Liver (tissue), 3 donors: ENCODE measurements at regions not wholly inside any gene's neighbourhood (a gene's known extent, or its start where the extent isn't known, plus 50 kb on each side); places are given as distances from the start of the nearest gene placed in this dataset.

ENCODE experiments used
- EGR1 ChIP-seq, 2 donors: IDR thresholded peaks; 2 replicates each; pipeline ENCODE4 v1.6.1; 2016 to 2018; ENCODE audit warnings: antibody characterized with exemption in 2 of 2, low read depth in 2 of 2
- FOXA1 ChIP-seq: IDR thresholded peaks from 2 replicates; pipeline ENCODE4 v1.6.1; 2016; ENCODE audit warnings: antibody characterized with exemption
- GABPA ChIP-seq, 2 donors: IDR thresholded peaks in 1 of 2; conservative IDR thresholded peaks in 1 of 2; 2 replicates each; pipeline ENCODE4 v1.6.1; 2016; ENCODE audit warnings: antibody characterized with exemption in 2 of 2, mild to moderate bottlenecking in 1 of 2, moderate library complexity in 1 of 2
- JUND ChIP-seq, 2 donors: IDR thresholded peaks; 2 replicates each; pipeline ENCODE4 v1.6.1; 2016; ENCODE audit warnings: antibody characterized with exemption in 2 of 2
- NR2F2 ChIP-seq: IDR thresholded peaks from 2 replicates; pipeline ENCODE4 v1.6.1; 2016; ENCODE audit warnings: antibody characterized with exemption
- RAD21 ChIP-seq, 2 donors: IDR thresholded peaks; 2 replicates each; pipeline ENCODE4 v1.6.1; 2016; ENCODE audit warnings: antibody characterized with exemption in 2 of 2, mild to moderate bottlenecking in 2 of 2
- SP1 ChIP-seq: IDR thresholded peaks from 2 replicates; pipeline ENCODE4 v1.6.1; 2018; ENCODE audit warnings: antibody characterized with exemption, mild to moderate bottlenecking
- TAF1 ChIP-seq: conservative IDR thresholded peaks from 2 replicates; pipeline ENCODE4 v1.6.1; 2016; ENCODE audit warnings: antibody characterized with exemption, mild to moderate bottlenecking
- YY1 ChIP-seq: IDR thresholded peaks from 2 replicates; pipeline ENCODE4 v1.6.1; 2016; ENCODE audit warnings: antibody characterized with exemption, mild to moderate bottlenecking
- ZBTB33 ChIP-seq: IDR thresholded peaks from 2 replicates; pipeline ENCODE4 v1.6.1; 2016; ENCODE audit warnings: antibody characterized with exemption
- TF ChIP-seq, protein P1 (sequence below): fragments of 150-350 bp; IDR thresholded peaks from 2 replicates; pipeline ENCODE4 v1.5.1; 2017; ENCODE audit warnings: improper control_type of control experiment, low read depth, low read length; ENCODE audit not compliant: missing input control
- TF ChIP-seq, protein P2 (sequence below): IDR thresholded peaks from 2 replicates; pipeline ENCODE4 v1.6.1; 2016; ENCODE audit warnings: antibody characterized with exemption
- donor health status: healthy.
- donor health status: healthy.

GRCh38 chr2:48901015-48901343, 145.5 kb upstream of the LHCGR start:
- TF ChIP-seq, protein P1, sequence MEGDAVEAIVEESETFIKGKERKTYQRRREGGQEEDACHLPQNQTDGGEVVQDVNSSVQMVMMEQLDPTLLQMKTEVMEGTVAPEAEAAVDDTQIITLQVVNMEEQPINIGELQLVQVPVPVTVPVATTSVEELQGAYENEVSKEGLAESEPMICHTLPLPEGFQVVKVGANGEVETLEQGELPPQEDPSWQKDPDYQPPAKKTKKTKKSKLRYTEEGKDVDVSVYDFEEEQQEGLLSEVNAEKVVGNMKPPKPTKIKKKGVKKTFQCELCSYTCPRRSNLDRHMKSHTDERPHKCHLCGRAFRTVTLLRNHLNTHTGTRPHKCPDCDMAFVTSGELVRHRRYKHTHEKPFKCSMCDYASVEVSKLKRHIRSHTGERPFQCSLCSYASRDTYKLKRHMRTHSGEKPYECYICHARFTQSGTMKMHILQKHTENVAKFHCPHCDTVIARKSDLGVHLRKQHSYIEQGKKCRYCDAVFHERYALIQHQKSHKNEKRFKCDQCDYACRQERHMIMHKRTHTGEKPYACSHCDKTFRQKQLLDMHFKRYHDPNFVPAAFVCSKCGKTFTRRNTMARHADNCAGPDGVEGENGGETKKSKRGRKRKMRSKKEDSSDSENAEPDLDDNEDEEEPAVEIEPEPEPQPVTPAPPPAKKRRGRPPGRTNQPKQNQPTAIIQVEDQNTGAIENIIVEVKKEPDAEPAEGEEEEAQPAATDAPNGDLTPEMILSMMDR = no peak
- TF ChIP-seq NR2F2 (no peak), SP1 (no peak), EGR1 (IDR thresholded peaks at IDR 0.05; ENCODE audit: low read depth in 2 of 2) (no peak), JUND (IDR thresholded peaks at IDR 0.05) (no peak), ZBTB33 (no peak), GABPA (IDR thresholded peaks at IDR 0.05 in 1 of 2, conservative IDR thresholded peaks at IDR 0.05 in 1 of 2) (no peak), YY1 (no peak), FOXA1 (no peak), RAD21 (IDR thresholded peaks at IDR 0.05) (no peak), TAF1 (no peak)
- TF ChIP-seq, protein P2, sequence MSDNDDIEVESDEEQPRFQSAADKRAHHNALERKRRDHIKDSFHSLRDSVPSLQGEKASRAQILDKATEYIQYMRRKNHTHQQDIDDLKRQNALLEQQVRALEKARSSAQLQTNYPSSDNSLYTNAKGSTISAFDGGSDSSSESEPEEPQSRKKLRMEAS = no peak
